ENCODE measurements at regions not wholly inside any gene's neighbourhood (a gene's known extent, or its start where the extent isn't known, plus 50 kb on each side); places are given as distances from the start of the nearest gene placed in this dataset.

DNA sequence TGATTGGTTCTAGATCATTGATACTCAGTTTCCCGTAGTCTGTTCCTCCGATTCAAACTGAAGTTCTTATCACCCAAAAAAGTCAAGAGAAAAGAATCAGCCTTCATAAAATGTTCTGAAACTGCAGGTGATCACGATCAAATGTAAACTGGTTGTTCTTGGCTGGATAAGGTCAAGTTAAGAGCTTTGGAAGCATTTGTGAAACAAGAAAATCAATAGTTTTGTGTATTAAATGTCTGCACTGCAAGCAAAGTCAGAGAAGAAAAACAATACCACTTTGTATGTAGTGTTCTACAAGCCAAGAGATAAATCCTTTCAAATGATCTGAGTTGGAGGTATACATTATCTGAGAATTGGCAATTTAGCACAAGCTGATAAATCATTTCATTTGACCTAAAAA is 710.3 kb downstream of the SORCS1 start:
- no peaks in the 10 kb centered on the region for H3K4me1 ChIP-seq (ENCODE audit: control insufficient read depth, low read length)
- TF ChIP-seq, protein P1, sequence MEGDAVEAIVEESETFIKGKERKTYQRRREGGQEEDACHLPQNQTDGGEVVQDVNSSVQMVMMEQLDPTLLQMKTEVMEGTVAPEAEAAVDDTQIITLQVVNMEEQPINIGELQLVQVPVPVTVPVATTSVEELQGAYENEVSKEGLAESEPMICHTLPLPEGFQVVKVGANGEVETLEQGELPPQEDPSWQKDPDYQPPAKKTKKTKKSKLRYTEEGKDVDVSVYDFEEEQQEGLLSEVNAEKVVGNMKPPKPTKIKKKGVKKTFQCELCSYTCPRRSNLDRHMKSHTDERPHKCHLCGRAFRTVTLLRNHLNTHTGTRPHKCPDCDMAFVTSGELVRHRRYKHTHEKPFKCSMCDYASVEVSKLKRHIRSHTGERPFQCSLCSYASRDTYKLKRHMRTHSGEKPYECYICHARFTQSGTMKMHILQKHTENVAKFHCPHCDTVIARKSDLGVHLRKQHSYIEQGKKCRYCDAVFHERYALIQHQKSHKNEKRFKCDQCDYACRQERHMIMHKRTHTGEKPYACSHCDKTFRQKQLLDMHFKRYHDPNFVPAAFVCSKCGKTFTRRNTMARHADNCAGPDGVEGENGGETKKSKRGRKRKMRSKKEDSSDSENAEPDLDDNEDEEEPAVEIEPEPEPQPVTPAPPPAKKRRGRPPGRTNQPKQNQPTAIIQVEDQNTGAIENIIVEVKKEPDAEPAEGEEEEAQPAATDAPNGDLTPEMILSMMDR (IDR thresholded peaks at IDR 0.05; ENCODE audit: low read depth, low read length, poor library complexity, severe bottlenecking), result no peak
- no peak for TF ChIP-seq EZH2phosphoT487 (IDR thresholded peaks at IDR 0.05; ENCODE audit: borderline replicate concordance, low read length)
- no peak overlapping the region for H3K4me3 ChIP-seq (ENCODE audit: low read length)
- H3K27me3 ChIP-seq (ENCODE audit: control insufficient read depth, low read length), result no peaks in the 10 kb centered on the region
- no peak overlapping the region for H3K27ac ChIP-seq (ENCODE audit: low read depth, low read length)
- H3K9me3 ChIP-seq (ENCODE audit: control insufficient read depth, insufficient read depth, low read length), result no peaks in the 10 kb centered on the region
- no peaks in the 10 kb centered on the region for H3K9me2 ChIP-seq (replicated peaks; ENCODE audit: control insufficient read depth, low read length)
- no peaks in the 10 kb centered on the region for H4K20me1 ChIP-seq (ENCODE audit: control insufficient read depth, insufficient read depth, low read depth, low read length)
- H3K79me2 ChIP-seq (ENCODE audit: control insufficient read depth, low read length), result no peaks in the 10 kb centered on the region
- no peaks in the 10 kb centered on the region for H3F3A ChIP-seq (ENCODE audit: control insufficient read depth, insufficient read depth)
- H3K4me2 ChIP-seq (ENCODE audit: low read length), result no peak overlapping the region
- H3K36me3 ChIP-seq (ENCODE audit: control insufficient read depth, low read length), result no peaks in the 10 kb centered on the region

DNA sequence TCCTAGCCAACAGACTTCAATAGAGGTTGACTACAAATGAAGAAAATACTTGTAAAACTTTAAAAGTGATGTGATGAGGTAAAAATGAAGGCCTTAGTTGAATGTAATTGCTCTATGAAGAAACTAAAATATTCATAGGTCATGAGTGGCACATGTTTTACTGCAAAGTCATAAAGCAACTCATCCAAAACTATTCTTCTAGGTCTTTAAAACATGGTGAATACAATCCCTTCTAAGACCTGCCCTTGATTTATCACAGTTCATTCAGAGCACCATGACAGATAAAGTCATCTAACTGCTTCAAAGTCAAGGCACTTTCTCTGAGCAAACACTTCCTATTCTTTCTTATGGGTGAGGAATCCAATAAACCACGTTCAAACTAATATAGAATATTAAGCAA is 713.5 kb downstream of the SORCS1 start:
- Histone ChIP-seq H3K36me3 (ENCODE audit: control insufficient read depth, low read length) (no peaks in the 10 kb centered on the region), H3K4me1 (ENCODE audit: control insufficient read depth, low read length) (no peaks in the 10 kb centered on the region), H3K4me2 (ENCODE audit: low read length) (no peak overlapping the region), H3F3A (ENCODE audit: control insufficient read depth, insufficient read depth) (no peaks in the 10 kb centered on the region), H3K27ac (ENCODE audit: low read depth, low read length) (no peak overlapping the region), H3K4me3 (ENCODE audit: low read length) (no peak overlapping the region), H3K79me2 (ENCODE audit: control insufficient read depth, low read length) (no peaks in the 10 kb centered on the region), H4K20me1 (ENCODE audit: control insufficient read depth, insufficient read depth, low read depth, low read length) (no peaks in the 10 kb centered on the region), H3K27me3 (ENCODE audit: control insufficient read depth, low read length) (no peaks in the 10 kb centered on the region), H3K9me3 (ENCODE audit: control insufficient read depth, insufficient read depth, low read length) (no peaks in the 10 kb centered on the region), H3K9me2 (replicated peaks; ENCODE audit: control insufficient read depth, low read length) (no peaks in the 10 kb centered on the region)
- no peak for TF ChIP-seq EZH2phosphoT487 (IDR thresholded peaks at IDR 0.05; ENCODE audit: borderline replicate concordance, low read length)
- TF ChIP-seq, protein P1 (IDR thresholded peaks at IDR 0.05; ENCODE audit: low read depth, low read length, poor library complexity, severe bottlenecking), result no peak

DNA sequence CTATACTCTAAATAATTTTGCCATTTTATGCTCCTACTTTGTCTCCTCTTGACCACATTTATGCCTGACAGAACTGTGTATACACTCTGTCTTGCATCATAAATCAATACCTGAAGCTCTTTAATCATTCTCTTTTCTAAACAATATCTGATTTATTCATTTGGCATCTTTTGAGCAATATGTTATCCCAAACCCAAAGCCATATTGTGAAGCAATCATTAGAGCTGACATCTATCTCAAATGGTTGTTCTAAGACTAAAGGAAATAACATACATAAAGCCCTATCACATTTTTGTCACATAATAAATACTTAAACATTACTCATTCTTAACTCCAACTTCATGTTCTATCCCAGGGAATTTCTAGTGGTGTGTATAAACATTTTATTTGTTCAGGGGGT is 717.6 kb downstream of the SORCS1 start:
- Histone ChIP-seq H3F3A (ENCODE audit: control insufficient read depth, insufficient read depth) (no peaks in the 10 kb centered on the region), H3K27ac (ENCODE audit: low read depth, low read length) (no peak overlapping the region), H3K27me3 (ENCODE audit: control insufficient read depth, low read length) (no peaks in the 10 kb centered on the region), H4K20me1 (ENCODE audit: control insufficient read depth, insufficient read depth, low read depth, low read length) (no peaks in the 10 kb centered on the region), H3K36me3 (ENCODE audit: control insufficient read depth, low read length) (no peaks in the 10 kb centered on the region), H3K4me1 (ENCODE audit: control insufficient read depth, low read length) (no peaks in the 10 kb centered on the region), H3K9me3 (ENCODE audit: control insufficient read depth, insufficient read depth, low read length) (no peaks in the 10 kb centered on the region), H3K4me3 (ENCODE audit: low read length) (no peak overlapping the region), H3K9me2 (replicated peaks; ENCODE audit: control insufficient read depth, low read length) (no peaks in the 10 kb centered on the region), H3K4me2 (ENCODE audit: low read length) (no peak overlapping the region), H3K79me2 (ENCODE audit: control insufficient read depth, low read length) (no peaks in the 10 kb centered on the region)
- TF ChIP-seq EZH2phosphoT487 (IDR thresholded peaks at IDR 0.05; ENCODE audit: borderline replicate concordance, low read length), result no peak
- TF ChIP-seq, protein P1 (IDR thresholded peaks at IDR 0.05; ENCODE audit: low read depth, low read length, poor library complexity, severe bottlenecking), result no peak

DNA sequence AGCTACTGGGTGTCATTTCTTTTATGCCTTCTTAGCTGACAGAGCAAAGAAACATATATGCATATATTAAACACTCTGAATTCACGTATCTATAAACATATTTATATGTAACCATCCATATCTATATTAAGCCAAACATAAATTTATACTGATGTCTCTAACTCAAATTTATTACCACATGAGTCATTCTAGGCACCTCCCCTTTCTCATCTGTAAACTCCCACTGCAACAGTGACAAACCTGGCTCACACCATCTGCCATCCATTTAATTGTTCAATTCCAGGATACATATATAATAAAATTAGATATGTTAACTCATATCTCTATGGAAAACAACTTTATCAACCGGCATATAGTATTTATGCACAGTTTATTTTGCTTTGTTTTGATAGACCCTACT is 722.3 kb downstream of the SORCS1 start:
- Histone ChIP-seq H3K9me2 (replicated peaks; ENCODE audit: control insufficient read depth, low read length) (no peaks in the 10 kb centered on the region), H3F3A (ENCODE audit: control insufficient read depth, insufficient read depth) (no peaks in the 10 kb centered on the region), H3K79me2 (ENCODE audit: control insufficient read depth, low read length) (no peaks in the 10 kb centered on the region), H3K9me3 (ENCODE audit: control insufficient read depth, insufficient read depth, low read length) (no peaks in the 10 kb centered on the region), H3K36me3 (ENCODE audit: control insufficient read depth, low read length) (no peaks in the 10 kb centered on the region), H3K27ac (ENCODE audit: low read depth, low read length) (no peak overlapping the region), H3K4me2 (ENCODE audit: low read length) (no peak overlapping the region), H3K27me3 (ENCODE audit: control insufficient read depth, low read length) (no peaks in the 10 kb centered on the region), H3K4me3 (ENCODE audit: low read length) (no peak overlapping the region), H4K20me1 (ENCODE audit: control insufficient read depth, insufficient read depth, low read depth, low read length) (no peaks in the 10 kb centered on the region), H3K4me1 (ENCODE audit: control insufficient read depth, low read length) (no peaks in the 10 kb centered on the region)
- TF ChIP-seq EZH2phosphoT487 (IDR thresholded peaks at IDR 0.05; ENCODE audit: borderline replicate concordance, low read length), result no peak
- TF ChIP-seq, protein P1 (IDR thresholded peaks at IDR 0.05; ENCODE audit: low read depth, low read length, poor library complexity, severe bottlenecking), result no peak
